HG02798 (cell line): ENCODE measurements at regions not wholly inside any gene's neighbourhood (a gene's known extent, or its start where the extent isn't known, plus 50 kb on each side); places are given as distances from the start of the nearest gene placed in this dataset.
"Not testable (repeated sequence)": the region's sequence is repeated elsewhere in the genome, so short reads cannot be mapped to it uniquely, and the experiment has no call there.

Source experiments
- ATAC-seq: cut with Tn5 transposase; IDR thresholded peaks from one replicate; pipeline ENCODE4 v1.9.1; 2021; ENCODE audit warnings: mild to moderate bottlenecking; ENCODE audit not compliant: unreplicated experiment, poor library complexity

DNA sequence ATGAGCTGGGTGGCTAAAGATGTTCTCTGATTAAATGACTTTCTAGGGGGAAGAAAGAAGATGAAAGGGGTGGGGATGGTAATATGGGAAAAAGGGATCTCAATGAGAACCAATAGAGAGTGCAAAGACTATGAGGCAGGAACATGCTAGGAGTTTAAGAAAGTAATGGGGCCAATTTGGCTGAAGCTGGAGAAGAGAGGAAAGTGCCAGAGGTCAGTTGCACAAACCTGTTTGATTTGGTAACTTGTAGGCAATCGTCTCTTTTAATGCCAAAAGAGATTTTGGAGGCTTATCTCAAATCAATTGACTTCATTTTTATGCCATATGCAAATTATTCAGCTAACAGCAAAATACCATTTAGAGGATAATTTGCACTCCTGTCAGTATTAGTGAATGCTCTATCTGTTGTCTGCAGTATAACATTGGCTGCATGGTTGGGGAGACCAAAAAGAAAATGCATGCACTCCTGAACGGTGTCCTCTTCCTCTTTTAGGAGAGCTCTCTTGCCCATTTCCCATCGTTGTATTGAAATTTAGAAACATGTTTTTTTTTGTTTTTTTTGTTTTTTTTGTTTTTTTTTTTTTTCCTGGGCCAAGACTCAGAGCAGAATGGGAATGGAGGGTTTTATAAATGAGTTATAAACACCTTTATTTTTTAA lies 193.9 kb downstream of the BTBD3 start:
- no peak for ATAC-seq

DNA sequence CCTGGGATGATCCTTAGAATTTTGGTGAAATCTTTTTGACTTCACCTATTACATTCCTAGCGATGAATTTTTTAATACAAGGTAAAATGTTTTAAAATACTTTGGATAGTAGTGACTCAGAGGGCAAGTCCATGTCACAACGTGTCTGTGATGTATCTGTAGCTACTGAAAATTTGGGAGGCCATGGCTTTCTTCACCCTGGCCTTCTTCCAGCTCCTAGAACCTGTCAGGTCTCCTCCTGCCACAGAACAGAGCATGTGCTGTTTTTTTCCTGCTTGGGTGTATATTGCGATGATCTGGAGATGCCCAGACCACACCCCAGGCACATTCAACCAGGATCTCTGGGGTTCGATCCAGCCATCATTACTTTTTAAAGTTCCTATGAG lies 194.4 kb downstream of the BTBD3 start:
- no peak for ATAC-seq

DNA sequence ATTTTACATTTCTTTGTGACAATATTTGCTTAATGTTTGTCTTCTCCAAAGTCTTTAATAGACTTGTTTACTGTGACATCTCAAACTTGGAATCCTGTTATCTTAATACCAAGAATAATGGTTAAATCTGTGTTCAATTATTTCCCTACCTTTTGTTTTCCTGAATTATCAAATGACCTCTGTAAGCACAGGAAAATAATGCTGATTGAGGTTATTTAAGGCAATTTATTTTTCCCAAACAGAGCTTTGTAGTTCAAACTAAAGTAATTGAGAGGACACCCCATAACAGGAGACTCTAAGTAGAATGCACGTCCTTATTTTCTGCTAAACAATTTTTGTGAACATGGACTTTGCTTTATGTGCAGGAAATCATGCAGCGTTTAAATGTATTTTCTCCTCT lies 195.0 kb downstream of the BTBD3 start:
- no peak for ATAC-seq

DNA sequence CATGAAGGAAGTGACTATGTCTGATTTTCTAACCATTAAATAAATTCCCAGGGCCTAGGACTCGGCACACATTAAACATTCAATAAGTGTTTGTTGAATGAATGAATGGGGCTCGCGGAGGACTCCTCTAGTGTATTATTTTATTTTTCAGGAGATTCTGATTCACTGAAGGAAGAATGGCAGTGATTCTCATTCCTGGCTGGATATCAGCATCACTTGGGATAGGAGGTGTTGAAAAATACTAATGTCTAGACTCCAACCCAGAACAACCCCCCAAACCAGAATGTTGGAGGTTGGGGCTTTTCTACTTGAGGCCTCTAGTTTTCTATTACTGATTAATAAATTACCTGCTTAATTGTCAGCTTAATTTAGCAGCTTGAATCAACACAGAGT lies 195.4 kb downstream of the BTBD3 start:
- ATAC-seq, result no peak

DNA sequence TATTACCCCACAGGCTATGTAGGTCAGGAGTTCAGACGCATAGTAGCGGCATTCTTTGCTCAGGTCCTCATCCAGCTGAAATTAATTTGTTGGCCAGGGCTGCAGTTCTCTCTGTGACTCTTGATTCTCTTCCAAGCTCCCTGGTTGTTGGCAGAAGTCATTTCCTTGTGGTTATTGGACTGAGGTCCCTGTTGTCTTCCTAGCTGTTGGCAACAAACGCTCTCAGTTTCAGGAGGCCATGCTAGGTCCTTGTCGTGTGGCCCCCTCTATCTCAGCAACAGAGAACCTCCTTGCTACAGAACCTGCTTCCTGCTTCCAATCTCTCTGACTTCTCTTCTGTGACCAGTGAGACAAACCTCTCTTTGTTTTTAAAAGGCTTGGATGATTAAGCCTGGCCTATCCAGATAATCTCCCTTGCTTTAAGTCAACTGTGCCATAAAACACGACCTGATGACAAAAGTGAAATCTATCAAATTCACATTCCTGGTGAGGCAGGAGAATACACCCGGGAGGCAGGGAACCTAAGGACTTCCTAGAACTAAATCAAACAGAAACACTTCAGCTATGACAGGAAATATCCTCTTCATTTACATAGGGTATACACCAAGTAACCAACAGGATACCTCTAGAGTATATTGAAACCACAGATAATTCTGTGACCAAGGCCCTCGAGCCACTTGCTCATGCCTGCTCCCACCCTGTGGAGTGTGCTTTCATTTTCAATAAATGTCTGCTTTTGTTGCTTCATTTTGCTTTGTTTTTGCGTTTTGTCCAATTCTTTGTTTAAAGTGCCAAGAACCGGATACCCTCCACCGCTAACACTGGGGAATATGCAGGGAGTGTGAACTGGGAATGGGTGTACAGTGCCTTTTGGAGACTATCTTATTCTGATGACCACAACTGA lies 196.0 kb downstream of the BTBD3 start:
- ATAC-seq, result no peak

DNA sequence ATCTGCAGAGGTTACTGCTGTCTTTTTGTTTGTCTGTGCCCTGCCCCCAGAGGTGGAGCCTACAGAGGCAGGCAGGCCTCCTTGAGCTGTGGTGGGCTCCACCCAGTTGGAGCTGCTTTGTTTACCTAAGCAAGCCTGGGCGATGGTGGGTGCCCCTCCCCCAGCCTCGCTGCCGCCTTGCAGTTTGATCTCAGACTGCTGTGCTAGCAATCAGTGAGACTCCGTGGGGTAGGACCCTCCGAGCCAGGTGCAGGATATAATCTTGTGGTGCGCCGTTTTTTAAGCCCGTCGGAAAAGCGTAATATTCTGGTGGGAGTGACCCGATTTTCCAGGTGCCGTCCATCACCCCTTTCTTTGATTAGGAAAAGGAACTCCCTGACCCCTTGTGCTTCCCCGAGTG lies 211.4 kb downstream of the BTBD3 start:
- not testable (repeated sequence) for ATAC-seq

DNA sequence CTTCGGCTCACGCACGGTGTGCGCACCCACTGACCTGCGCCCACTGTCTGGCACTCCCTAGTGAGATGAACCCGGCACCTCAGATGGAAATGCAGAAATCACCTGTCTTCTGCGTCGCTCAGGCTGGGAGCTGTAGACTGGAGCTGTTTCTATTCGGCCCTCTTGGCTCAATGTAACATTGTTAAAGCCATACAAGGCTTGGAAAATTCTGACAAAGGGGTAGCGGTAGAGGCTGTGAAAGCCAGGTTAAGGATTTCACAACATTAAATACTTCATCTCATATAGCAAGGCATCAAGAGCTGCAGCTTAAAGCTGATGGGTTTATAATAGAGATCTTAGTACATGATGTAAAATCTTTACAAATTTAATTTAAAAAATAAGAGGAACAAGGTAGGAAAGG lies 211.8 kb downstream of the BTBD3 start:
- ATAC-seq, result not testable (repeated sequence)

DNA sequence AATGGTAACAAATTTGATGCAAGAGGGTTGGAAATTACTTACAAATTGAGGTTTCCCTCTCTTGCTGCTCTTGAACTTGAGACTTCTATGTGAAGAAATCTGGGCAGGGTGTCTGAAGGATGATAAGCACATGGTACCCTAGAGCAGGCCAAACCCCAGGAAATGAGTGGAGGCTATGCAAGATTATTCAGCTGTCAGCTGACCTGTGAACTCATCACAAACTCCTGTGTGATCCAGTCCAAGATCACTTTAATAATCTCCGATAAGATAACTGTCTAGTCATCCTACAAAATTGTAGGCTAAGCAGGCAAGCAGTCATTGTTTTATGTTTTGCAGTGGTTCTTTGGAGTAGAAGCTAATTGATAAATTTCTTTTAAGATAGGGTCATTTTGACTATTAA lies 213.1 kb downstream of the BTBD3 start:
- ATAC-seq, result no peak

DNA sequence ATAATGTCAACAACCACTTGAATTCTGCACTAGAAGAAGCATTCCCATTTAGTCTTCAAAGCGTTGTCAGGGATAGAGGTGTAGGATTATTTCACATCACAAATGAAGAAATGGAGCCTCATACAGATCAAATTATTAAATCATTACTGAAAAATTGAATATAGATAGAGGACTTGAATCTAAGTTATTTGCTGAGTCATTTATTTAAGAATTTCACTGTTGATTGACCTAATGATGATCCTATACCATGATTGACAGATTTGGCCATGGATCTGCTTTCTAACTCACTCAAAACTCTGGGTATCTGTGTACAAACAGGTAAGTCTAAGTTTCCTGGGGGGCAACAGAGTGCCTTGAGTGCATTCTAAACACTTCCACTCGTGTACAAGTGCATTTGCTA lies 215.9 kb downstream of the BTBD3 start:
- no peak for ATAC-seq

DNA sequence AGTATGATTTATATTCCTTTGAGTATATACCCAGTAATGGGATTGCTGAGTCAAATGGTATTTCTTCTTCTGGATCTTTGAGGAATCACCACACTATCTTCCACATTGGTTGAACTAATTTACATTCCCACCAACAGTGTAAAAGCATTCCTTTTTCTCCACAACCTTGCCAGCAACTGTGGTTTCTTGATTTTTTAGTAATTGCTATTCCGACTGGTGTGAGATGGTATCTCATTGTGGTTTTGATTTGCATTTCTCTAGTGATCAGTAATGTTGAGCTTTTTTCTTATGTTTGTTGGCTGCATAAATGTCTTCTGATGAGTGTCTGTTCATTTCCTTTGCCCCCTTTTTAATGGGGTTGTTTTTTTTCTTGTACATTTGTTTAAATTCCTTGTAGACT lies 228.3 kb downstream of the BTBD3 start:
- ATAC-seq, result not testable (repeated sequence)

DNA sequence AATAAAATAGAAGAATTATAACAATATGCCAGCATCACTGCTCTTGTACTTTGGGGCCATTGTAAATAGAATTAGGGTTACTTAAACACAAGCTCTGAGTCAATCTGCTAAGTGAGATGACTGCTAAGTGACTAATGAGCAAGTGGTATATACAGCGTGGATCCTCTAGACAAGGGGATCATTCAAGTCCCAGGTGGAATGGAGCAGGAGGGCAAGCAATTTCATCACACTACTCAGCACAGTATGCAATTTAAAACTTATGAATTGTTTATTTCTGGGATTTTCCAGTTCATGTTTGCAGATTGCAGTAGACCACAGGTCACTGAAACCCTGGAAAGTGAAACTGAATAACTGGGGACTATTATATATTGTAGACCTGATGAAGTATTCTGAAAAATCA lies 235.3 kb downstream of the BTBD3 start:
- no peak for ATAC-seq

DNA sequence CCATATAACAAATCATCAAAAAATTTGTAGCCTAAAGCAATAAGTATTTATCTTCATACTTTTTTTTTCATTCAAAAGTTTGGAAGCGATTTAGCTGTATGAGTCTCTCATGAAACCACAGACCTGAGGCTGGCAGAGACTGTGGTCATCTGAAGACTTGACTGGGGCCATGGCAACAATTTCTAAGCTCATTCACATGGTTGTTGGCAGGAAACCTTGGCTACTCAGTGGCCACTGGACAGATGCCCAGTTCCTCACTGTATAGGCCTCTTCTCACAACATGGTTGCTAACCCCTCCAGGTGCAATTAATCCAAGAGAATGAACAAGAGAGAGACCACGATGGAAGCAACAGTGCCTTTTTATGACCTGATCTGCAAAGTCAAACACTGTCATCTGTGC lies 235.9 kb downstream of the BTBD3 start:
- no peak for ATAC-seq

DNA sequence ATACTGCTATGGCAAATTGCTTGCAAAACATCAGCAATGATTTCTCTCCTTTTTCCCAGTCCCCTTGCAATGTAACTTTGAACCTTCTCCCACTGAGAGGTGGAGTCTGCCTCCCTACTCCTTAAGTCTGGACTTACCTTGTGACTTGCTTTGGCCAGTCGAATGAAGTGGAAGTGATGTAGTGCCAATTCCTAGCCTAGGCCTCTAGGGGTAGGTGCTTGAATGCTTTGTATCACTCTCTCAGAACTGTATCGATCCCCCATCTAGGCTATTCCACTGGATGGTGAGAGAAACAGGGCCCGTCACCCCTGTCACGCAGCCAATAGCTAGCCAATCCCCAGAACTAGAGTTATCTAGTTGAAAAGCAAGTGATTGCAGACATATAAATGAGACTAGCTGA lies 238.6 kb downstream of the BTBD3 start:
- ATAC-seq, result no peak

DNA sequence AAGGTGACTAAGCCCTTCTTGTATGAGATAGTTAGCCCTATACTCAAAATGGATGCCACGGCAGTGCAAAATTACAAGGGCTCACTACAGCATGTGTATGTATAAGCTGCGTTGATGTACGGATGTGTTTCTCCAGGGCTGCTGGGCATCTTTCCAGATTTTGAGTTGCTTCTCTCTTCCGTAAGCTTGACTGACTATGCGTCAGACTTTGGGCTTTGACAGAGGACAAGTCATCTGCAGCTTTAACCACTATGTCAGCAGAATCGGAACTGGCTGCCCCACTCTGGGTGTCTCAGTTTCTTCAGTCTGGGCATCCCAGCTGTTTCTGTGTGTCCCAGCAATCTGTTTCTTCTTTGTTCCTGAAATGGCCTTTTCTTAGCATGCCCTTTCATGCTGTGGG lies 241.6 kb downstream of the BTBD3 start:
- ATAC-seq, result no peak

DNA sequence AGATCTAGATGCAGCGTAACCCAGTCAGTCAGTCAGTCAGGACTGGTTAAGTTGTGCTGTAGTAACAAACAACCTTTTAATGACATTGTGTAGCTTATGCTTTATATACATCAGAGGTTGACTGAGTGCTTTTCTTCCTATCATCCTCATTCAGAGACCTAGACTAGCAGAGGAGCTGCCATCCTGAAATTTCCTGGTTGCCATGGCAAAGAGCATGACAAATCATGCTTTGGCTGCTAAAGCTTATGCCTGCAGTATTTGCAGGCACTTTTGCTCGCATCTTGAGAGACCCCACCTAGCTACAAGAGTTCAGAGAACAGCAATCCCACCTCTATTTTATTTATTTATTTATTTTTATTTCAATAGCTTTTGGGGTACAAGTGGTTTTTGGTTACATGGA lies 244.0 kb downstream of the BTBD3 start:
- no peak for ATAC-seq

DNA sequence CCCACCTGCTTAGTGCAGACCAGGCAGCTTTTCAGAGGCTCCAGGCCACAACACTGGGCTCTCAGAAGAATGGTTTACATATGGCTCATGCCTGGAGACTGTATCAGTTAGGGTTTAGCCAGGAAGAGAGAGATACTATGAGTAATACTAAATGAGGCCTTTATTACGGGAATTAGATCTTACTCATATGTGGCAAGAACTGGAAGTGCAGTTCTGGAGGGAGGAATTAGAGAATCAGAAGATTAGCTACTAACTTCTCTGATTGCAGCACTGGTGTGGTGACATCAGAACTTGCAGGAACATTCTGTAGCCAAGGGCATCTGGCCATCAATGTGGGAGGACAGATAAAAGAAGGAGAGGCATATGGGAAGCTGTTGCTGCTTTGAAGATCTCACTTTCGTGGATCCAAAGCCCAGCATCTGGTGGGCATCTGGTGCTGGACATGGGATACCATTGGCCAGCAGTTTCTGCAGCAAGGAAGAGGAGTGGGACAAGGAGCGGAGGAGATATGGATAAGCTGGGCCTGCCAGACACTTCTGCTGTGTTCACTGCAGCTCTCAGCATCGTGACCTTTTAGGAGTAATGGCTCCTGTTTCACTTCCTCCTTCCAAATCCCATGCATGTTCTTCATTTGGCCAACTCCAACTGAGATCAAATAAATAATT lies 248.5 kb downstream of the BTBD3 start:
- no peak for ATAC-seq

DNA sequence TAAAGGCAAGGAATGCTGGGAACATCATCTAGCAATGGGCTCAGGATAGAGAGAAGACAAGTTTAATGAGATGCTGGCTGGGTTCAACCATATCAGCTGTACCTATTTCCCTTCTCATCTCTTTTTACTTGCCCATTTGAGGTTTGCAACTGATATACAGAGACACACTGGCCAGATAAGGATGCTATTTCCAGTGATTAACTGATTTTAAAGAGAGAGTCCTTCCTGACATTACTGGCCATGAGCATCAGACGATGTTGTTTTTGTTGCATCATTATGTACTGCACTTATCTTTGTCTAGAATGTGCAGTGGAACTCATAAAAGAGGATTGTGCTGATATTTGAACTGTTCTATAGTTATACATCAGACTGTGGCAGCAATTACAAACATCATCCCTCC lies 252.7 kb downstream of the BTBD3 start:
- no peak for ATAC-seq

DNA sequence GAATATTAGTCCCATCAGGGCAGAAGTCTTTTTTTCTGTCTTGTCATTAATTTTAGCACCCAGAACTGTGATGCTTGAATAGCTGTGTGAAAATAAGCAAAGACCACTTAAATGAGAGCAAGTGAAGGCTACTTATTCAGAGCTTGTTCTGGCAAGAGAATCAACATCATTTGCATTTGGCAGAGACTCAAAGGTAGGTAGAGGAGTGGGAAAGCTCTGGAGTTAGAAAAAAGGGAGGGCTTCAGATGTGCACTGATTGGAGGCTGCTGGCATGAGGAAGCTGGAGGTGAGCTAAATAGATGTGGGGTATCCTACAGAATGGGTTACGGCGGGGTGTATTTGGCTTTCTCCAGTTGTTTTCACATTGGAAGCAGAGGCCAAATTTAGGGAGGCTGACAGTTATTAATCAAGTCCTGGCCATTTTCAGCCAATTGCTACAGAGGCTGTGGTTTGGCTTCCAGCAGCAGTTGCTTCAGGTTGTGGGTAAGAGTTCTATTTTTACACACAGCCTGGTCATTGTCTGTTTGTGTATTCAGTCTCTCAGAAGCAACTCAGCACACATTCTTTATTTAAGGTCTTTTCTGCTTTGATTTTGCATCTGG lies 254.3 kb downstream of the BTBD3 start:
- no peak for ATAC-seq

DNA sequence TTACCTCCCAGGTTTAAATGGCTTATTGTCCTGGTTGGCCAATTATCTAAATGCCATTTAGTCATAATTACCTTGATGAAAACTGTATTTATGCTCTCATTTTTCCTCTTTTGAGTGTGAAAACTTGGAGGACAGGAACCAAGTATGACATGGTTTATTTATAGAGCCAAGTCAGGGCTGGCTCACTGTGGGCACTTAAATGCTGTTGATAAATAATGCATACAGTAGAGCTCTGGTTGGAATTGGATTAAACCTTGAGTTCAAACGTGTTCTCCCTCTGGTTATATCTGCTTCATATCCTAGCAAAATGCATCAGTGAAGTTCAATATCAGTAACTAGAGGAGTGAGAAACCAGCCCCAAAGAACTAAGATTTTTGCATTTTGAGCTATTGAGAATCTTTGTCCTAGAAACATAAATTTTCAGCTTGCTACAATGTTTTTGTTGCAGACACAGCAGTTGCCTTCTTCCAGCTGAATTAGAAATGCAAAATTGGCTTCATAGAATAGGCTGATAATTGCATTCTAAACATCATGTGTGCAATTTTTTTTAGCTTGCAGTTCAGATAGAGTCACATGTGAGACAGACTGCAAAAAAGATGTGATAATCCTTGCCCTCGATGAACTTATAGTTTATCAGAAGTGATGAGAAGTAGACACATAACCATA lies 255.8 kb downstream of the BTBD3 start:
- no peak for ATAC-seq

DNA sequence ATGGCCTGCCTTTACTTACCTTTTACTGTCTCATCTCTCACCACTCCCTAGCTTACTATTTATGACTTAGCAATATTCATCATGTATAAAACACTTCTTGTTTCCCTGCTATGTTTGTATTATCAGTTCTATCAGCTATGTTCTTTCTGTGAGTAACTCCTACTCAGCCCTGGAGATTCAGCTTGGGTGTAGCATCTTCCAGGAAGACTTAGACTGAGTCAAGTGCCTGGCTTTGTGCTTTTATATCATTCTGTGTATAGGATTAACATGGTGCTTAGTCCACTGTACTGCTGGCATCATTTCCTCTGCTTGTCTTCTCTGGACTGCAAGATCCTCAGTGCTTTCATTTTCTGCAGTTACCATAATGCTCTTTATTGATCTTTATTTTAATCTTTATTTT lies 257.8 kb downstream of the BTBD3 start:
- no peak for ATAC-seq
